ENCODE measurements at regions not wholly inside any gene's neighbourhood (a gene's known extent, or its start where the extent isn't known, plus 50 kb on each side); places are given as distances from the start of the nearest gene placed in this dataset.
"Not testable (repeated sequence)": the region's sequence is repeated elsewhere in the genome, so short reads cannot be mapped to it uniquely, and the experiment has no call there.

- no peak for DNase-seq
Measured at GRCh38 chrX:102784550-102784949, 64.0 kb downstream of the GPRASP3 start.

GRCh38 chrX:102787283-102787682 is 66.7 kb downstream of the GPRASP3 start:
- DNase-seq, result no peak

GRCh38 chrX:102808336-102808735 is 87.8 kb downstream of the GPRASP3 start:
- no peak for DNase-seq

GRCh38 chrX:102818269-102818668 is 97.7 kb downstream of the GPRASP3 start:
- DNase-seq, result not testable (repeated sequence)

GRCh38 chrX:102832661-102833060 is 104.4 kb upstream of the RAB40AL start:
- DNase-seq, result no peak

GRCh38 chrX:102833136-102833535 is 103.9 kb upstream of the RAB40AL start:
- no peak for DNase-seq

- peak in 1 of 5 donors; percentile 2 for DNase-seq
Measured at GRCh38 chrX:102835504-102836146, 101.4 kb upstream of the RAB40AL start.

GRCh38 chrX:102837847-102838246 is 99.2 kb upstream of the RAB40AL start:
- no peak for DNase-seq

- no peak for DNase-seq
Measured at GRCh38 chrX:102840871-102841705, 96.0 kb upstream of the RAB40AL start.

- no peak for DNase-seq
Measured at GRCh38 chrX:102841706-102842003, 95.4 kb upstream of the RAB40AL start.

- DNase-seq, result no peak
Measured at GRCh38 chrX:102845020-102845419, 92.1 kb upstream of the RAB40AL start.

GRCh38 chrX:102846544-102847236 is 90.4 kb upstream of the RAB40AL start:
- no peak for DNase-seq

GRCh38 chrX:102847362-102847761 is 89.7 kb upstream of the RAB40AL start:
- no peak for DNase-seq

- no peak for DNase-seq
Measured at GRCh38 chrX:102849396-102849795, 87.7 kb upstream of the RAB40AL start.

GRCh38 chrX:102858826-102859549 is 78.1 kb upstream of the RAB40AL start:
- DNase-seq, result not testable (repeated sequence)

GRCh38 chrX:102859550-102859871 is 77.6 kb upstream of the RAB40AL start:
- DNase-seq, result no peak

- DNase-seq, result no peak
Measured at GRCh38 chrX:102860235-102860634, 76.8 kb upstream of the RAB40AL start.

GRCh38 chrX:102863735-102864134 is 73.3 kb upstream of the RAB40AL start:
- peak; percentile 38 to 74 (median 63) for DNase-seq

- no peak for DNase-seq
Measured at GRCh38 chrX:102866981-102867656, 70.0 kb upstream of the RAB40AL start.

GRCh38 chrX:102883491-102883890 is 53.6 kb upstream of the RAB40AL start:
- no peak for DNase-seq

Data from T-helper 1 cell (primary cell).